C1 segment of cervical spinal cord (tissue), 14 donors: ENCODE measurements at regions not wholly inside any gene's neighbourhood (a gene's known extent, or its start where the extent isn't known, plus 50 kb on each side); places are given as distances from the start of the nearest gene placed in this dataset.
A peak's percentile ranks its signal among the peaks of the same experiment; 100 is the strongest.
"Not testable (repeated sequence)": the region's sequence is repeated elsewhere in the genome, so short reads cannot be mapped to it uniquely, and the experiment has no call there.

Source experiments
- DNase-seq, 14 donors: peaks; one replicate each; lab custom pipeline; 2025; lab: John Stamatoyannopoulos, UW

DNA sequence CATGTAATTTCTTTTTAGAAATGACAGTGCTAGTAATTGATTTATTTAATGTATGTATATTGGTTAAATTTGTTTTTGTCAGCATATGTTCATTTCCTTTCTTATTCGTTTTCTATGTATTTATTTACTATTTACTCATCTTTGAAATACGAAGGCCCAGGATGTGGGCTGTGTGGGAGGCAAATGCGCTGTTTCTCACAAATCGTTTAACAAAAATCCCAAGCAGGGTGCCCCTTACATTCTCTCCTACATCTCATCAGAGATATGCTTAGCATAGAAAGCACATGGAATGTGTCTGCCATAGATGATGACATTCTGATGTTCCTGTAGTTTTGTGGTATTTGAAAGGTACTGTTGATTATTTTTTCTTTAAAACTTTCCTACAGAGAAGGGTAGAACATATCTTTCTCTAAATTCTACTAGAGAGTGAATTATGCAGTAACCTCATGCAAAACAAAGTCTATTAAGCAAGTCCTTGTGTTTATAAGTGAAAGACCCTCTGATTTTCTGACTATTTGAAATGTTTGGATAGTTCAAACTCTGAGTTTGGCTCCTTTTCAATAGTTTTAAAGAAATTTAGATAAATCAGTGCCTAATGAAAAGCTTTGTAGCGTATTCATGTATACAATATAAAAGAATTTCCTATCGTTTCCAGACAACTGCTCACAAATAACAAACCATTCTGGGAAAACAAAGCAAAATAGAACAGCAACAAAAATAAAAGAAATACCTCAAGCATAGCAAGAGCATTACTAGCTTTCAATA, 111.1 kb upstream of the VGLL3 start:
- no peak for DNase-seq

DNA sequence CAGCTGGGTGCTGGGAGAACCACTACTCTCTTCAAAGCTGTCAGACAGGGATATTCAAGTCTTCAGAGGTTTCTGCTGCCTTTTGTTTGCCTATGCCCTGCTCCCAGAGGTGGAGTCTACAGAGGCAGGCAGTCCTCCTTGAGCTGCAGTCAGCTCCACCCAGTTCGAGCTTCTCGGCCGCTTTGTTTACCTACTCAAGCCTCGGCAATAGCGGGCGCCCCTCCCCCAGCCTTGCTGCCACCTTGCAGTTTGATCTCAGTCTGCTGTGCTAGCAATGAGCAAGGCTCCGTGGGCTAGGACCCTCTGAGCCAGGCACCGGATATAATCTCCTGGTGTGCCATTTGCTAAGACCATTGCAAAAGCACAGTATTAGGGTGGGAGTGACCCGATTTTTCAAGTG, 106.8 kb upstream of the VGLL3 start:
- DNase-seq, result not testable (repeated sequence)

DNA sequence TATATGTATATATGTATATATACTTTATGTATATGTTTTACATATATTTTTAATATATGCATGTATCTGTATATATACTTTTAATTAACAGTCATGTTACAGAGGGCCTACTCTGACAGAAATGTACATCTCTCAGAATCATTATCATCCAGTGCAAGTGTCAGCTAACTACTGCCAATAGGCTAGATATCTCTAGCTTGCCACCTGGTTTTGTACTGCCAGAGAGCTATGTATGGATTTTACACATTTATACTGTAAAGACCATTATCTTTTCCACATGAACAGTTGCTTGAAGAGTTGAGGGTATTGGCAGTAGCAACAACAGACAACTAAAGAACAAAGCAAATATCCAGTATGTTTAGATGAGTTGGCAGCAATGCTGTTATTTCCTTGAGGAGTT, 99.7 kb upstream of the VGLL3 start:
- no peak for DNase-seq

DNA sequence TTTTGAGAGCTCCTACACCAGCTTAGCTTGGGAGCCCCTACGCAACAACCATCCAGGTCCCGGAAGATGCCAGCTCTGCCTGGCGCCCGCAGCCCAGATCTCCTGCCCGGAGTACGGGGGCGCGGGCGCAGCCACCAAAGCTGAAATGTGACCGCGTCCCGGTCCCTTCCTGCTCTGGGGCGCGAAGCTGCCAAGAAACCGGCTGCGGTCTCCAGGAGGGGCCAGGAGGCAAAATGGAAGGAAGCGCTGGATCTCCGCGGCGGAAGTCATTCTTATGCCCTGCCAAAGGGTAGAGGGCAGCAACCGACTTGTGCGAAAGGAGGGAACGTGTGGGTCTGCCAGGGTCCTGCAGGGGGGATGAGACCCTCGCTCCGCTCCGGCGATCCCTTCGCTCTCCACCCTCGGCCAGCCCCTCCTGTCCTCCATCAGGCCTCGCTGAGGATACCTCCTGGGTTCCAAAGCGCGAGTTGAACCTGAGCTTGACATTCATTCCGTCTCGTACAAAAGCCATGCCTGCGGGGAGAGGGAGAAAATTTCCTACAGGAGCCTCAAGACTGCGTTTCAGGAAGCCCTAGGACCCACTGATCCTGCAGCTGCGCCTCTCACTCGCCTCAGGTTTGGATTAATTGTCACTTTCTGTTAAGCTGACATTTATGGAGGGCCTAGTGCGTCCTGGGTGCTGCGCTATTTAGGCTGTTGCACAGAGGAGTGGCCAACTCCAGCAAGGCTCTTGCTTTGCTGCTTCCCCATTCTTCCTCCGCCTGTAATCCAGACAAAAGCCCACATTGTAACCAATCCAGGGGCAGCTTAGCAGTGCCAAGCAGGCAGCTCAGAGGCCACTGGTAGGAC, 98.3 kb upstream of the VGLL3 start:
- DNase-seq, result peak; percentile 6 to 91 (median 70)

DNA sequence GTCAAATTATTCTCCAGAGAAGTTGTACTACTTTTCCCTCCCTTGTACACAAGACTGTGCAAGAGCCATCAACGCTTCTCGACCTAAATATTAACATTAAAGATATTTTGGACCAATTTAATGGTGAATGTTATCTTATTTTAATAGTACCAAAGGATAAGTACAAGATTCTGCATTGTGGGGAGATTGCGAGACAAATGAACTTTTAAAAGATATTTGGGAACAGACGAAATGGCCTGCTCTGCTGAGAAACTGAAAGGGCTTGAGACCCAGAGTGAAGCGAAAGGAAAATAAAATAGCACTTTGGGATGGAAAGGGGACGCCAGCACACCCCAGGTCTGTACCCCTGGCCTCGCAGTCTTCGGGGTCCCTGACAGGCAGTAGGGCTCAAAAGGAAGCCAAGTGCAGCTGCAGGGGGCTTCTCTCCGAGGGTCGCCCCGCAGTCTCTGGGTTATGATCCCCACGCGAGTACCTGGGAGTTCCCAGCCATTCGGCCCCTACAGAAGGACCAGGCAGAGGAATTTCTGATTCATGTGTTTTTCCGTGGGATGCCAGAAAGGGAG, 97.6 kb upstream of the VGLL3 start:
- peak in 1 of 14 donors; percentile 61 for DNase-seq

DNA sequence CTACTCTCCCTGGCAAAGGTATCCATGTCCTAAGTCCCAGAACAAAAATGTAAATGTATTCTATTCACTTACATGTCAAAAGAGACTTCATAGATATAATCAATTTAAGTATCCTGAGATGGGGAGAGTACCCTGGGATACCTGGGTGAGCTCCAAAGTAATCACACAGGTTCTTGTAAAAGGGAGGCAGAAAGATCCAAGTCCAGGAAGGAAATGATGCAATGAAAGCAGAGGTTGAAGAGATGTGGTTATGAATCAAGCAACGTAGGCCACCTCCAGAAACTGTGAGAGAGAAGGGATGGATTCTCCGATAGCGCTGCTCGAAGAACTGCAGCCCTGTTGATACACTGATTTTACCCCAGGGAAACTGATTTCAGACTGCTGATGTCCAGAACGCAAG, 93.9 kb upstream of the VGLL3 start:
- DNase-seq, result no peak

DNA sequence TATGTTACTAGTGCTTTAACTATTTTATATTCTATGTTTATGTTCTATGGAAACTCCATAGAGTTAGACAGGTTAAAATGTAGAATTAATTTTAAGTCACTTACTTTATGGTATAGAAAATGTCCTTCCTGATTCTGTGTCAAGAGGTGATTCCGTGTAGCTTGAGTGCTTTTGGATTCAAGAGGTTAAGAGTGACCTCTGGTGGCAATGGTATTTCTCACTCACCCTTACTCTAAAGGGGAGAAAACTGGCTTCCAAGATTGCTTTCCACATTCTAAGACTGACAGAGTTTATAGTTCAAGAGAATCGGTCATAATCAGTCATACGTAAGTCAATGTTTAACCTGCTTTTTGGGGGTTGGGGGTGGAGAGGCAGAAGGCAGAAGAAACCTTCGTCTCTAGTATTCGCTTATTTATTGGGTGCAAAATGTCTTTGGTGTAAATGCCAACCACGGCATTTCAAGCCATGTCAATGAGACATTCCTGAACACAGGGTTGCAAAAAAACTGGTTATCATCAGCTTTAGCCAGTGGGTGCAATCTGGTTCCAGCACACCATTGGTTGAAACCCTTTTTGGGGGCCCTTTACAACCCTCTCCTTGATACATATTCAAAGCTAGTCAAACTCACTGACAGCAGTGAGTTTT, 92.0 kb upstream of the VGLL3 start:
- DNase-seq, result peak in 2 of 14 donors; percentile 5 to 49

DNA sequence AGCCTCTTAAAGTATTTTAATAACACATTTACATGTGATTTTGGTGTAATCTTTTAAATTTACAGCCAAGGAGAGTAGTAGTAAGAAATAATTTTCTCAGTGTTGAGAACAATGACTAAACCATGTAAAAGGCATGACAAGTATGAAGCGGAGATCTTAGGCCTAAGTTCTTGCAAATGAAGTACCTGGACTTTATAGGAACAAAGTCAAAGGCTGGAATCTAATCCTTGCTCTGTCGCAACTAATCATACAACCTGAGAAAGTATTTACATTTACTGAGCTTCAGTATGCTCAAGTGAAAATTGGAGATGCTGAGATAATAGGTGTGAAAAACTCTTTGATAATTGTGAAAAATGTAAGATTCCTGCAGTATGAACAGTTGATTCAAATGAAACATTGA, 86.4 kb upstream of the VGLL3 start:
- DNase-seq, result no peak

DNA sequence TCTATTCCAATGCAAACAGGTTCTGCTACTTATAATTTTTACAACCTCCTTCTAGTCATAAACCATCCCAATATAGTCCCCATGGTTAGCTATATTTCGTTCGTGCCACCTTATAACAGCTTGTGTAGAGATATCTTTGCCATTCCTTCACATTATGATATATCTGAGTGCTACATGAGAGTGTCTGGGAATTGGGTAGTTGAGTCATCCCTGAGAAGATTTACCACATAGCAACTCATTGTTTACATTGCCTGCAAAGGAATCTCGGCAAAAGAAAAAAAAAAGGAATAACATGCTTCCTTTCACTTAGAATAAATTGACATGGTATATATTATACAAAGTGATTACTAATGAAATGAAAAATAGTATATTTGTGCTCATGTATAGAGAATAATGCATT, 86.0 kb upstream of the VGLL3 start:
- no peak for DNase-seq

DNA sequence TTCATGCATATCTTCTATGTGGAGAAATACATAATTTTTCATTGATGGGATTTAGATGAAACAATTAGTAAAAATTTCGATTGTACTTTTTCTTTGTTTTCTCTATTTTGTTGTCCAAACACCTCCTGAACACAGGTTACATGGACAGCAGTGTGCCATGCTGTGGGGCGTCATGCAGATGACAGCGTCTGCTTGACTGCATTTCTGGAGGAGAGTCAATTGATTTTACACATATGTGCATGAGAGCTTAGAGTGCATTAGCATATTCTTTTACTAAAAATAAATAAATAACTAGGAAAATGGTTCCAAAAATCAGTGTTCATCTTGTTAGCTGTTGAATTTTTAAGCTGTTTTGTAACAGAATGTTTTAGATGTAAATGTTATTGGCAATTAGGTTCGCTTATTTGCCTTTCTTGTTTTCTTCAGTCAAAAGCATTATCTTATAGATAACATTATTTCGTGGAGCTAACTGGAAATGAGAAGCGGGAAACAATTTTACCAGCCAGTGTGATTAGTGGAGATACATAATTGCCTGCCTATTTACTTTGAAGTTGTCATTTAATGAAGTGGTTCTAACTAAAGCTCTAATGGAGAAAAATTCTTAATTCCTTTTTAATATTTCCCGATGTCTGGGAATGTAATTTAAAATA, 82.7 kb upstream of the VGLL3 start:
- DNase-seq, result no peak

DNA sequence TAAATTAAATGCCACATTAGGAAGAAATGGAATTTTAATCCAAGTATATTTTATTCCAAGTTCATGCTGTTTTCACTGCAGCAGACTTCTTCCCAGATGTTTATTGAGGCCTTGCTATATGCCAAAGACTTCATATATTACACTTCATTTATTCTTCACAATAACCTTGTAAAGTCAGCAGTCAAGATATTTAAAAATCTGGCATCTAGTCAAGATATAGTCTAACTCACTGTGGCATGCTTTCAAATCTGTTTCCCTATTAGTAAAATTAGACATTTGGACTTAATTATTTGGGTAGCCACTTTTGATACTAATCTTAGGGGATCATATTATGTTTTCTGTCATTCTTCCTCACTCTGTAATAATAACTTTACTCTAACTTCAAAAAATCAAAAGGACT, 81.5 kb upstream of the VGLL3 start:
- no peak for DNase-seq

DNA sequence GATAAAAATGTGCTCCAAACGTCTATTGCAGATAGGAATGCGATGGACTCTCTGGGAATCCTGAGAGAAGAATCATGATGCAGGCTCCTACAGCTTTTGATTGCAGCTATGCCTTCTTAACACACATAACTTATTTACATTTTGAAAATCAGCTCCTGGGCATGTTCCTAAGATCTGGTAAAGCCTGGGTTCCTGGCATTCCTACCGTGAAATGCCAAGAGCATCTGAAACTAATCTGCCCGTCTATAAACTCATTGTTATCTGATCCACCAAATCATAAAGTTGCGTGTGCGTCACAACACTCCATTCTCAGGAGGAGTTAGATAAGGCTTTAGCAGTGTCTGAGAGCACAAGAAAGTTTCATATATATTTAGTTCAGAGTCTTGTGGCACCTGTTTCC, 79.0 kb upstream of the VGLL3 start:
- DNase-seq, result no peak

DNA sequence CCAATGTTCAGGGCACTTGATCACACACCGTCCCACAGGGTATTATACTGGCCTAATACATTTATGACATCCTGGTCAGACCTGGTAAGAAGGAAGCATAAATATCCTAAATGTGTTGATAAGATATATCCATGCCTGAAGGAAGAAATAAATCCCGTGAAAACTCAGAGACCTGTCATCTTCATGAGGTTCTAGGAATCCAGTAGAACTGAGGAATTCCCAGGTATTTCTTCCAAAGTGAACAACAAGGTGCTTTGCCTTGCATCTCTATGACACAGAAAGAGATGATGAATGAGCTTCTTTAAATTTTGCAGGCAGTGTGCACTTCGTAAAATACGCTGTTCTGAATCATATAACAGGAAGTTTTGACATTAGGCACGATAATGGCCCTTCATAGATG, 78.1 kb upstream of the VGLL3 start:
- DNase-seq, result no peak

DNA sequence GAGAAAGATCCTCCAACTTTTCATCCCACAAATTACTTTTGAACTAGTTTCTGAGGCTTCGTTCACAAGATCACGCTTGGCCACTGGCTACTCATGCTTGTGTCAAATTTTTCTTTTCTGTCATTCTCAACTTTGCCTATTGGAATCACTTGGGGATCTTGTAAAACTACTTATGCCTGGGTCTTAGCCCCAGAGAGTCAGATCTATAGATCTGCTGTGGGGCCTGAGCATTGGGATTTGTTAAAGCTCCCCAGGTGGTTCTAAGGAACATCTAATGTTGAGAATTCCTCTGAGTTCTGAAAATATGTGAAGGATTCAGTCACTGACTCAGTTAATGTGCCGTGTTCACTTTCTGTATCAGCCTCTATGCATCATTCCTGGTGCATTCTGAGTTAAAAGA, 71.7 kb upstream of the VGLL3 start:
- DNase-seq, result no peak

DNA sequence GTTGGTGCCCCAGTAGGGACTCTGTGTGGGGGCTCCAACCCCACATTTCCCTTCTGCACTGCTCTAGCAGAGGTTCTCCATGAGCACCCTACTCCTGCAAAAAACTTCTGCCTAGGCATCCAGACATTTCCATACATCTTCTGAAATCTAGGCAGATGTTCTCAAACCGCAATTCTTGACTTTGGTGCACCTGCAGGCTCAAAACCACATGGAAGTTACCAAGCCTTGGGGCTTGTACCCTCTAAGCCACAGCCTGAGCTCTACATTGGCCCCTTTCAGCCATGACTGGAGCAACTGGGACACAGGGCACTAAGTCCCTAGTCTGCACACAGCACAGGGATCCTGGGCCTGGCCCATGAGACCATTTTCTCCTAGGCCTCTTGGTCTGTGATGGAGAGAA, 66.5 kb upstream of the VGLL3 start:
- DNase-seq, result no peak

DNA sequence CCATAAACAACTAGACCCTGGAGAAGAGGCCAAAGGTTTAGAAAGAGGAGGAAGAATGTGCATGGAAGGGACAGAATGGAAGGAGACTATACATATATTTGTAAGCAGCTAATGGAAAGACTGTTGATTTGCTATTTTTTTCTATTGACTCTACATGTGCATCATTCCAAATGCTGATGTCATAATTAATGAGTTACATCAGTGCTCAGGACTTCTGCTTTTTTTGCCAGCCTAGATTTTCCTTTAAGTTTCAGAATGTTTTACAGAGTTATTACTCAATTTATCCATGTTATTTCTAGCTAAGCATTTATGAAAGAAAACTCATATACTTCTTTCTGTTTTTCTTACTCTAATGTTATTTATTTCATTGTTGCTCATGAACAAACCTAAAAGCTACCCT, 62.6 kb upstream of the VGLL3 start:
- no peak for DNase-seq

DNA sequence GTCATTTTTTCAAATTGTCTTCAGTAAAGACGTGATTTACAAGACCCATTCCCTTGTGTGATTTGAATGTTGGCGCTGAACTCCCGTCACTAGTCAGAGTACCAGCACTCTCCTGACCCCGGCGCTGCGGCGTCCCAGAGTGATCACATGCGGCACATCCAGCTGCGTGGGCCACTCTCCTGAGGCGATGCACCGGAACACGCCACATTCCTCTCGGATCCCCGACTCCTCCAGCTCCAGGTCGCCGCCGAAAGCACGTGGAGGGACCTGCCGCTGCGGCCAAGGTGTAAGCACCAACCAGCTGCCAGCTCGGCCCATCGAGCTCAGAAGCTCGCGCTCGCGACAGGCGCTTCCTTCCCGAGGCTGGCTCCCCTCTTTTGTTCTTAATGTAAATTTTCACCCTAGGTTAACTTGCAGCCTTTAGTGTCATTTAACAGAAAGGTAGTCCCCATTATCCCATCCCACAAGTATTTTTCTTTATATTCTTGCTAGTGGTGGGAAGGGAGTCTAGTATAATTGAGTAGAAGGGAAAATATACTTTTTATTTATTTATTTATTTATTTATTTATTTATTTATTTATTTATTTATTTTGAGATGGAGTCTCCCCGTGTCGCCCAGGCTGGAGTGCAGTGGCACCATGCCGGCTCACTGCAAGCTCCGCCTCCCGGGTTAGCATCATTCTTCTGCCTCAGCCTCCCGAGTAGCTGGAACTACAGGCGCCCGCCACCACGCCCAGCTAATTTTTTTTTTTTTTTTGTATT, 61.7 kb upstream of the VGLL3 start:
- DNase-seq, result peak in 1 of 14 donors; percentile 1

DNA sequence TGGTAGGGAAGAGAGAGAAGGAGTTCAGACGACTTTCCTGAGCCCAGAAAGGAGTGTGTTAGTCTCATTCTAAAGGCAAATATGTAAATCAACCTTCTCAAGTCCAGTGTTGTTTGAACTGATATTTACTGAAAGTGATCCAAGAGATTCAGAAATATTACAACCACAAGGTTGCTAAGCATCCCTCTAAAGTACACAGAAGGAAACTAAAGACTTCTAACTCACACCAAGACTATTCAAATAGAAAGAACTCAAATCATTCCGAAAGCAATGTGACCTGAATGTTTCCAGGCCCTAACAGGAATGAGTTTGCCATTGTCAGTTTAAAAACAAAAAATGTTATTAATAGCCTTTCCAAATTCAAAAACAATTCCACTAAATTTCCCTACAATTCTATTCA, 56.9 kb upstream of the VGLL3 start:
- DNase-seq, result no peak

DNA sequence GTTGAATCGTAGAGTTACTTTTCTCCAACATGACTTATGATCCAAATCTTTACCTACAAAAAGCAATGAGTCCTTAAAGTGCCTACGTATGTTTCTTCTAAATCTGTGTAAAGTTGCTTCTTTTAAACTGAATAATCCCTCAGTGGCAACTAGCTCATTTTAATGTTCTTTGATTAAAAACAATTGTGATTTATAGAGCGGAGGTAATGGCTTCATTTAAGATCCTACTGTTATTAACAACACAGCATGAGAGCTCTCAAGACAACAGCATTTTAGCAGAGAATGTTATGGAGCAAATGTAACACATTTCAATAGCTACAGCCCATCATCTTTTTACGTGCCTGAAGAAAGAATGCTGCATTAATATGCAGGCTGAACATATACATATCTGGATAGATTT, 55.3 kb upstream of the VGLL3 start:
- no peak for DNase-seq

DNA sequence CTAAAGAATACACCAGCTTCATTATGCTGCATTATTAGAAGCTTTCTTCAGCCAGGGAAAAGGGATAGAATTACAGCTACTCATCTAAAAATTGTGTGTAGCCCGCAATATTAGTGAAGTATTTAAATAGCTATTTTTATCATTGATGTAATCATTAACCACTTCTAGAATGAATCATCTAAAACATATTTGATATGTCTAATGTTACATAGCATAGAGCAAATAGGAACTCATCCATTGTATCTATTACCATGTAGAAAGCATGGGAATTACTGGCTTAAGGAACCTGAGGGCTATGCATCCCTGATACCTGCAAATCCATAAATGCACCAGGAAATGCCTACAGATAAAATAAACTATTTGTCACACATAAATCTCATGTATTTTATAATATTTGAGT, 54.5 kb upstream of the VGLL3 start:
- DNase-seq, result no peak

DNA sequence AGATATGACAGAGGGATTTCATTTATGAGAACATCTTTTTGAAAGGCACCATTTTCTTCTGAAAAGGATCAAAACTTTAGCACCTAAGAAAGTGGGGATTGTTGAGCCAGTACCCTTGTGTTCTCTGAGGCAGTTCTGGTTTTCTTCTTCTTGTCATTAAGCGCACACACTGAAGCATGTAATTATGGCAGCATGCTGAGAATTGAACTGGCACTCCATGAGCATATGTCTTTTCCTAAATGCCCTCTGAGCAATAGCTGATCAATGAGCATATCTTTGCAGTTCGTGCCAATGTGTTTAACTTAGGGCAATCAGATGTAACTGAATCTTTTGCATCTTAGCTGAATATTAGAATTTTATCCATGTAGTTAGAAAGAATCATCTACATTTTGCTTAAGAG, 53.9 kb upstream of the VGLL3 start:
- DNase-seq, result no peak
